ENCODE measurements at regions not wholly inside any gene's neighbourhood (a gene's known extent, or its start where the extent isn't known, plus 50 kb on each side); places are given as distances from the start of the nearest gene placed in this dataset.

- Histone ChIP-seq H3K4me3 (no peak overlapping the region), H3K36me3 (ENCODE audit: insufficient read depth in 1 of 2, low read depth in 1 of 2) (no peaks in the 10 kb centered on the region), H3K27ac (no peak overlapping the region), H3K27me3 (ENCODE audit: insufficient read depth in 3 of 3, low read length in 2 of 3) (no peaks in the 10 kb centered on the region), H3K9me3 (no peaks in the 10 kb centered on the region), H3K4me1 (no peaks in the 10 kb centered on the region)
- no peak for TF ChIP-seq CTCF (IDR thresholded peaks at IDR 0.05)
- WGBS, 3 donors, result 61 to 75% (median 69%) methylated on average over 3 of the region's 3 CpGs
- ATAC-seq, result no peak
- DNase-seq, result no peak
- intact Hi-C loops (cut with DNase I), result no loop called here
These were observed 457.6 kb downstream of the KCTD8 start for GRCh38 chr4:43990963-43991362.

- DNase-seq (no peak), ATAC-seq (no peak)
- 40 to 47% (median 44%) methylated on average over 3 of the region's 3 CpGs for WGBS, 3 donors
- TF ChIP-seq CTCF (IDR thresholded peaks at IDR 0.05), result no peak
- intact Hi-C loops (cut with DNase I), result no loop called here
- Histone ChIP-seq H3K27me3 (ENCODE audit: insufficient read depth in 3 of 3, low read length in 2 of 3) (no peaks in the 10 kb centered on the region), H3K36me3 (ENCODE audit: insufficient read depth in 1 of 2, low read depth in 1 of 2) (no peaks in the 10 kb centered on the region), H3K9me3 (no peaks in the 10 kb centered on the region), H3K4me1 (no peaks in the 10 kb centered on the region), H3K27ac (no peak overlapping the region), H3K4me3 (no peak overlapping the region)
These were observed 456.1 kb downstream of the KCTD8 start for GRCh38 chr4:43992552-43992951.

GRCh38 chr4:43993196-43993902 lies 455.3 kb downstream of the KCTD8 start:
- DNase-seq (no peak), ATAC-seq (no peak)
- intact Hi-C loops (cut with DNase I), result no loop called here
- TF ChIP-seq CTCF (IDR thresholded peaks at IDR 0.05), result no peak
- Histone ChIP-seq H3K9me3 (no peaks in the 10 kb centered on the region), H3K27ac (no peak overlapping the region), H3K36me3 (ENCODE audit: insufficient read depth in 1 of 2, low read depth in 1 of 2) (no peaks in the 10 kb centered on the region), H3K27me3 (ENCODE audit: insufficient read depth in 3 of 3, low read length in 2 of 3) (no peaks in the 10 kb centered on the region), H3K4me3 (no peak overlapping the region), H3K4me1 (no peaks in the 10 kb centered on the region)
- WGBS, 3 donors, result 45 to 59% (median 49%) methylated on average over 2 of the region's 2 CpGs

GRCh38 chr4:43999669-44000068 lies 448.9 kb downstream of the KCTD8 start:
- no peak overlapping the region for H3K4me3 ChIP-seq
- H3K27me3 ChIP-seq (ENCODE audit: insufficient read depth in 3 of 3, low read length in 2 of 3), result no peaks in the 10 kb centered on the region
- intact Hi-C loops (cut with DNase I), result no loop called here
- no peaks in the 10 kb centered on the region for H3K9me3 ChIP-seq
- H3K4me1 ChIP-seq, result no peaks in the 10 kb centered on the region
- DNase-seq (no peak), ATAC-seq (no peak)
- H3K27ac ChIP-seq, result no peak overlapping the region
- WGBS, 3 donors, result 69 to 79% (median 75%) methylated on average over 1 of the region's 1 CpG
- TF ChIP-seq CTCF (IDR thresholded peaks at IDR 0.05), result no peak
- H3K36me3 ChIP-seq (ENCODE audit: insufficient read depth in 1 of 2, low read depth in 1 of 2), result no peaks in the 10 kb centered on the region

GRCh38 chr4:44002368-44002767 lies 446.2 kb downstream of the KCTD8 start:
- no peak for DNase-seq
- no peaks in the 10 kb centered on the region for H3K36me3 ChIP-seq (ENCODE audit: insufficient read depth in 1 of 2, low read depth in 1 of 2)
- ATAC-seq, result no peak
- H3K27ac ChIP-seq, result no peak overlapping the region
- no peaks in the 10 kb centered on the region for H3K27me3 ChIP-seq (ENCODE audit: insufficient read depth in 3 of 3, low read length in 2 of 3)
- intact Hi-C loops (cut with DNase I), result no loop called here
- TF ChIP-seq CTCF (IDR thresholded peaks at IDR 0.05), result no peak
- H3K4me1 ChIP-seq, result no peaks in the 10 kb centered on the region
- H3K4me3 ChIP-seq, result no peak overlapping the region
- 67 to 73% (median 72%) methylated on average over 5 of the region's 5 CpGs for WGBS, 3 donors
- H3K9me3 ChIP-seq, result no peaks in the 10 kb centered on the region
